GM12891 (cell line): ENCODE measurements at regions not wholly inside any gene's neighbourhood (a gene's known extent, or its start where the extent isn't known, plus 50 kb on each side); places are given as distances from the start of the nearest gene placed in this dataset.

Experiments used
- PAX5 ChIP-seq: IDR thresholded peaks from 2 replicates; pipeline ENCODE4 v1.6.1; 2011; ENCODE audit warnings: low read length, moderate library complexity, mild to moderate bottlenecking; ENCODE audit not compliant: insufficient read depth, severe bottlenecking
- POLR2A ChIP-seq: IDR thresholded peaks from 2 replicates; pipeline ENCODE4 v1.6.1; 2011; ENCODE audit warnings: low read depth, low read length, control low read depth
- POLR2AphosphoS5 ChIP-seq: IDR thresholded peaks from 2 replicates; pipeline ENCODE4 v1.6.1; 2011; ENCODE audit warnings: low read depth, low read length, control low read depth
- POU2F2 ChIP-seq: IDR thresholded peaks from 2 replicates; pipeline ENCODE4 v1.6.1; 2011; ENCODE audit warnings: low read depth, mild to moderate bottlenecking, control low read depth, low read length, moderate library complexity
- SPI1 ChIP-seq: IDR thresholded peaks from 2 replicates; pipeline ENCODE4 v1.6.1; 2011; ENCODE audit warnings: low read depth, low read length, control low read depth
- TAF1 ChIP-seq: IDR thresholded peaks from 2 replicates; pipeline ENCODE4 v1.6.1; 2011; ENCODE audit warnings: low read depth, low read length, control low read depth

- no peak for TF ChIP-seq POLR2A
- no peak for TF ChIP-seq POLR2AphosphoS5
- no peak for TF ChIP-seq TAF1
- TF ChIP-seq POU2F2, result no peak
- no peak for TF ChIP-seq SPI1
- TF ChIP-seq PAX5, result no peak
Observed at GRCh38 chr2:136297312-136297711, 179.4 kb upstream of the CXCR4 start.
